Rectal smooth muscle tissue (tissue), 1 donor: ENCODE measurements at regions not wholly inside any gene's neighbourhood (a gene's known extent, or its start where the extent isn't known, plus 50 kb on each side); places are given as distances from the start of the nearest gene placed in this dataset.

ENCODE experiments used
- H3K27ac ChIP-seq: one replicate; pipeline ENCODE4 v1.7.0; 2013; ENCODE audit warnings: low read depth, low read length, inconsistent platforms
- H3K27me3 ChIP-seq: one replicate; pipeline ENCODE4 v1.7.0; 2013; ENCODE audit warnings: low read length; ENCODE audit not compliant: control insufficient read depth, insufficient read depth
- H3K36me3 ChIP-seq: one replicate; pipeline ENCODE4 v1.7.0; 2013; ENCODE audit warnings: low read length; ENCODE audit not compliant: control insufficient read depth, insufficient read depth
- H3K4me1 ChIP-seq: one replicate; pipeline ENCODE4 v1.7.0; 2013; ENCODE audit warnings: low read length; ENCODE audit not compliant: control insufficient read depth, insufficient read depth
- H3K4me3 ChIP-seq: one replicate; pipeline ENCODE4 v1.7.0; 2013; ENCODE audit warnings: low read length
- H3K9ac ChIP-seq: one replicate; pipeline ENCODE4 v1.7.0; 2013; ENCODE audit warnings: low read length

GRCh38 chr4:156581282-156582063 is 390.1 kb downstream of the PDGFC start:
- Histone ChIP-seq H3K27ac (no peak overlapping the region), H3K4me1 (no peaks in the 10 kb centered on the region), H3K27me3 (no peaks in the 10 kb centered on the region), H3K36me3 (no peaks in the 10 kb centered on the region), H3K9ac (no peak overlapping the region), H3K4me3 (no peak overlapping the region)

GRCh38 chr4:156578713-156579112 is 392.9 kb downstream of the PDGFC start:
- Histone ChIP-seq H3K9ac (no peak overlapping the region), H3K4me1 (no peaks in the 10 kb centered on the region), H3K27ac (no peak overlapping the region), H3K4me3 (no peak overlapping the region), H3K36me3 (no peaks in the 10 kb centered on the region), H3K27me3 (no peaks in the 10 kb centered on the region)

- Histone ChIP-seq H3K27ac (no peak overlapping the region), H3K27me3 (no peaks in the 10 kb centered on the region), H3K4me1 (no peaks in the 10 kb centered on the region), H3K36me3 (no peaks in the 10 kb centered on the region), H3K4me3 (no peak overlapping the region), H3K9ac (no peak overlapping the region)
Measured at GRCh38 chr4:156578005-156578404, 393.6 kb downstream of the PDGFC start.

GRCh38 chr4:156576946-156577345 is 394.7 kb downstream of the PDGFC start:
- H3K27ac ChIP-seq, result no peak overlapping the region
- H3K36me3 ChIP-seq, result no peaks in the 10 kb centered on the region
- no peaks in the 10 kb centered on the region for H3K4me1 ChIP-seq
- H3K9ac ChIP-seq, result no peak overlapping the region
- H3K27me3 ChIP-seq, result no peaks in the 10 kb centered on the region
- no peak overlapping the region for H3K4me3 ChIP-seq

- Histone ChIP-seq H3K4me3 (no peak overlapping the region), H3K9ac (no peak overlapping the region), H3K36me3 (no peaks in the 10 kb centered on the region), H3K27ac (no peak overlapping the region), H3K4me1 (no peaks in the 10 kb centered on the region), H3K27me3 (no peaks in the 10 kb centered on the region)
Measured at GRCh38 chr4:156575430-156576073, 396.0 kb downstream of the PDGFC start.

GRCh38 chr4:156571146-156571545 is 400.5 kb downstream of the PDGFC start:
- Histone ChIP-seq H3K27ac (no peak overlapping the region), H3K9ac (no peak overlapping the region), H3K36me3 (no peaks in the 10 kb centered on the region), H3K4me1 (no peaks in the 10 kb centered on the region), H3K27me3 (no peaks in the 10 kb centered on the region), H3K4me3 (no peak overlapping the region)

GRCh38 chr4:156569535-156569934 is 402.1 kb downstream of the PDGFC start:
- H3K27me3 ChIP-seq, result no peaks in the 10 kb centered on the region
- H3K4me1 ChIP-seq, result no peaks in the 10 kb centered on the region
- H3K9ac ChIP-seq, result no peak overlapping the region
- H3K36me3 ChIP-seq, result no peaks in the 10 kb centered on the region
- H3K4me3 ChIP-seq, result no peak overlapping the region
- no peak overlapping the region for H3K27ac ChIP-seq

- no peak overlapping the region for H3K4me3 ChIP-seq
- H3K9ac ChIP-seq, result no peak overlapping the region
- H3K4me1 ChIP-seq, result no peaks in the 10 kb centered on the region
- no peaks in the 10 kb centered on the region for H3K36me3 ChIP-seq
- no peaks in the 10 kb centered on the region for H3K27me3 ChIP-seq
- H3K27ac ChIP-seq, result no peak overlapping the region
Measured at GRCh38 chr4:156568484-156568883, 403.1 kb downstream of the PDGFC start.

- no peak overlapping the region for H3K27ac ChIP-seq
- H3K36me3 ChIP-seq, result no peaks in the 10 kb centered on the region
Measured at GRCh38 chr4:156568041-156568440, 403.6 kb downstream of the PDGFC start.

GRCh38 chr4:156560701-156561100 is 410.9 kb downstream of the PDGFC start:
- no peaks in the 10 kb centered on the region for H3K4me1 ChIP-seq
- no peak overlapping the region for H3K27ac ChIP-seq
- H3K9ac ChIP-seq, result no peak overlapping the region
- no peaks in the 10 kb centered on the region for H3K27me3 ChIP-seq
- no peak overlapping the region for H3K4me3 ChIP-seq
- H3K36me3 ChIP-seq, result no peaks in the 10 kb centered on the region

More at GRCh38 chr4:156568041-156568440, 403.6 kb downstream of the PDGFC start:
- H3K27me3 ChIP-seq, result no peaks in the 10 kb centered on the region
- no peak overlapping the region for H3K4me3 ChIP-seq
- H3K9ac ChIP-seq, result no peak overlapping the region
- no peaks in the 10 kb centered on the region for H3K4me1 ChIP-seq

- no peaks in the 10 kb centered on the region for H3K36me3 ChIP-seq
- H3K27me3 ChIP-seq, result no peaks in the 10 kb centered on the region
- H3K27ac ChIP-seq, result no peak overlapping the region
- no peak overlapping the region for H3K4me3 ChIP-seq
- no peaks in the 10 kb centered on the region for H3K4me1 ChIP-seq
- H3K9ac ChIP-seq, result no peak overlapping the region
Measured at GRCh38 chr4:156559346-156559745, 412.3 kb downstream of the PDGFC start.

GRCh38 chr4:156558373-156559025 is 413.1 kb downstream of the PDGFC start:
- no peaks in the 10 kb centered on the region for H3K4me1 ChIP-seq
- H3K4me3 ChIP-seq, result no peak overlapping the region
- H3K36me3 ChIP-seq, result no peaks in the 10 kb centered on the region
- H3K27me3 ChIP-seq, result no peaks in the 10 kb centered on the region
- H3K9ac ChIP-seq, result no peak overlapping the region
- no peak overlapping the region for H3K27ac ChIP-seq
